ENCODE measurements at regions not wholly inside any gene's neighbourhood (a gene's known extent, or its start where the extent isn't known, plus 50 kb on each side); places are given as distances from the start of the nearest gene placed in this dataset.

DNA sequence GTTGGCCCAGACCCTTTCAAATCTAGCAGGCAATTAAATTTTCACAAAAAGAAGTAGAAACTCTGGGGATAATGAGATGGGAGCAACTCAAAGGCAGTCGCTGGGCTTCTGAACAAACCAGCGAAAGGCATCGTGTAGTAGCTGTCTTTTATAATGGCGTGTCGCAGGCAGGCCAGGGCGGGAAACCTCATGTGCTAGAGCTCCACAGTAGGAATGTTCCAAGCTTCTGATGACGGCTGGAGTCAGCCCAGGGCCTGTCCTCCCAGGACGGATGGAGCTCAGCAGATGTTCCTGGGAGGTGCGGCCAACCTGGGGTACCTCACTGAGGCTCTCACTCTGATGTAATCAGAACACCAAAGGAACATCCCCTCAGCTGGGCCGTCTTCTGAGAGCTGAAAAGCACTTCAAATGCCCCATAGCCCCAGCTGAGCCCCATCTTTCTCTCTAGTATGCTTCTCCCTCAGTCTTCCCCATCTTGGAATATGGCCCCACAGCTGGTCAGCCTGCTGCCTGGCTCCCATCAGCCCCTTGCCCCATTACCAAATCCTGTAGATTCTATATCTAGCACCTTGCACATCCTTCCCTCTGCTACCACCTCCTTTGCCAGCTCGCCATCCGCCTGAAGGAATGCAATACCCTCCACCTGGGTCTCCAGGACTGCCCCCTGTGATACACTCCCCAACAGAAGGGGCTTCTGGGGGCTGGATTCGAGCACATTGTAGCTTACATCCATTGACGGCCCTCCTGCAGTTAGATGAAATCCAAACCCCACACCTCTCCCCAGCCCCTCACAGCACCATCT lies 54.9 kb upstream of the ATP2B2 start:
- no peak overlapping the region for H3K4me3 ChIP-seq
- H3K27ac ChIP-seq, result no peak overlapping the region
- 79 to 85% methylated on average over 10 to 14 of the region's 14 CpGs for WGBS, 2 donors
- ATAC-seq (ENCODE audit: low FRiP score in 2 of 2) (no peak), DNase-seq (no peak)
- H3K4me1 ChIP-seq, result no peaks in the 10 kb centered on the region
- TF ChIP-seq, protein P1, sequence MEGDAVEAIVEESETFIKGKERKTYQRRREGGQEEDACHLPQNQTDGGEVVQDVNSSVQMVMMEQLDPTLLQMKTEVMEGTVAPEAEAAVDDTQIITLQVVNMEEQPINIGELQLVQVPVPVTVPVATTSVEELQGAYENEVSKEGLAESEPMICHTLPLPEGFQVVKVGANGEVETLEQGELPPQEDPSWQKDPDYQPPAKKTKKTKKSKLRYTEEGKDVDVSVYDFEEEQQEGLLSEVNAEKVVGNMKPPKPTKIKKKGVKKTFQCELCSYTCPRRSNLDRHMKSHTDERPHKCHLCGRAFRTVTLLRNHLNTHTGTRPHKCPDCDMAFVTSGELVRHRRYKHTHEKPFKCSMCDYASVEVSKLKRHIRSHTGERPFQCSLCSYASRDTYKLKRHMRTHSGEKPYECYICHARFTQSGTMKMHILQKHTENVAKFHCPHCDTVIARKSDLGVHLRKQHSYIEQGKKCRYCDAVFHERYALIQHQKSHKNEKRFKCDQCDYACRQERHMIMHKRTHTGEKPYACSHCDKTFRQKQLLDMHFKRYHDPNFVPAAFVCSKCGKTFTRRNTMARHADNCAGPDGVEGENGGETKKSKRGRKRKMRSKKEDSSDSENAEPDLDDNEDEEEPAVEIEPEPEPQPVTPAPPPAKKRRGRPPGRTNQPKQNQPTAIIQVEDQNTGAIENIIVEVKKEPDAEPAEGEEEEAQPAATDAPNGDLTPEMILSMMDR (IDR thresholded peaks at IDR 0.05), result no peak
- TF ChIP-seq POLR2A (IDR thresholded peaks at IDR 0.05) (no peak), POLR2AphosphoS5 (IDR thresholded peaks at IDR 0.05) (no peak), EP300 (IDR thresholded peaks at IDR 0.05) (no peak)
- no peaks in the 10 kb centered on the region for H3K36me3 ChIP-seq
- H3K27me3 ChIP-seq, result no peaks in the 10 kb centered on the region
- H3K9me3 ChIP-seq, result no peaks in the 10 kb centered on the region

DNA sequence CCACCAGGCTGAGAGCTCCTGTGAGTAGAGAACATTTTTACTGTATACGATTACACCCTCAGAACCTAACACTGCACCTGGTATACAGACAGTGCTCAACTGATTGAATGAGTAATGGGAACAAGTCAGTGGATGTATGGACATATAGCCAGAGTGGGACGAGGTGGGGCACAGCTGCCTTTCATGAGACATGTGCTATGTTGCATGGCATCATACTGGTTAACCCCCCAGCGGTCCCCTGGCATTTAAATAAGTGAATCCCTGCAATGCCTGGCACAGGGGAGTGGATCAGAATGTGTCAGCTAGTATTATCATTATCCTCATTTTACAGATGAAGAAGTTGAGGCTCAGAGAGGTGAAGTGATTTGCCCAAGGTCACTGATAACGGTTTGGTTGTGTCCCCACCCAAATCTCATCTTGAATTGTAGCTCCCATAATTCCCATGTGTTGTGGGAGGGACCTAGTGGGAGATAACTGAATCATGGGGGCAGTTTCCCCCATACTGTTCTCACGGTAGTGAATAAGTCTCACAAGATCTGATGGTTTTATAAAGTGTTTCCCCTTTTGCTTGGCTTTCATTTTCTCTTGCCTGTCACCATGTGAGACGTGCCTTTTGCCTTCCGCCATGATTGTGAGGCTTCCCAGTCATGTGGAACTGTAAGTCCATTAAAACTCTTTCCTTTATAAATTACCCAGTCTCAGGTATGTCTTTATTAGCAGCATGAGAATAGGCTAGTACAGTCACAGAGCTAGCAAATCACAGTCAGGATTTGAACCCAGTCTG lies 56.0 kb upstream of the ATP2B2 start:
- Histone ChIP-seq H3K27me3 (no peaks in the 10 kb centered on the region), H3K4me1 (no peaks in the 10 kb centered on the region), H3K9me3 (no peaks in the 10 kb centered on the region), H3K4me3 (no peak overlapping the region), H3K36me3 (no peaks in the 10 kb centered on the region), H3K27ac (no peak overlapping the region)
- ATAC-seq (ENCODE audit: low FRiP score in 2 of 2) (no peak), DNase-seq (no peak)
- 72 to 75% methylated on average over 7 of the region's 7 CpGs for WGBS, 2 donors
- TF ChIP-seq, protein P1 (IDR thresholded peaks at IDR 0.05), result no peak
- no peak for TF ChIP-seq POLR2AphosphoS5 (IDR thresholded peaks at IDR 0.05)
- TF ChIP-seq POLR2A (IDR thresholded peaks at IDR 0.05), result no peak
- TF ChIP-seq EP300 (IDR thresholded peaks at IDR 0.05), result no peak

DNA sequence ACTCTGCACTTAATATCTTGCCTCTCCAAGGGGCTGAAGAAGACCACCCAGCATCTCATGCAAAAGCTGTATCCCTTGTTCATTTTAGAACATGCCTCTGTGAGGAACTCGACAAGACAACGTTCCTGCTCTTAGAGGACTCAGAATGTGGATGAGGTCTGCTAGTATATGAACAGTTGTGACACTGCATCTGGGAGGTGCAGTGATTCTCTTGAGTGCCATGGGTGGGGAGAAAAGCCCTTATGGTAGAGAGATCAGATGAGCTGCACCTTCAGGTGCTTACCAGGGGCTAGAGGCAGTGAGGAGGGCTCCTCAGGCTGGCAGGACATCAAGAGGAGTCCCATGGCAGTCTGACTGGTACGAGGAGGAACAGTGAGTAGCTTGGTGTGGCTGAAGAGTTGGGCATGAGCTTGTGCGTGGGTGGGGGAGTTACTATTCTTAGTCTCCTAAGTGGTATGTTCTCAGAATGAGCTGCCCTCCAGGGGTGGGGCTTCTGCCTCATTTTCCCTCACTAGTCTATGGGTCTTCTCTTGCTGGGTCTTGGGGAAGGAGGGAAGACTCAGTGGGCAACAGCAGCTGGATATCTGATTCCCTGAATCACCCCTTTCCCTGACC lies 56.7 kb upstream of the ATP2B2 start:
- 75 to 76% methylated on average over 4 of the region's 4 CpGs for WGBS, 2 donors

DNA sequence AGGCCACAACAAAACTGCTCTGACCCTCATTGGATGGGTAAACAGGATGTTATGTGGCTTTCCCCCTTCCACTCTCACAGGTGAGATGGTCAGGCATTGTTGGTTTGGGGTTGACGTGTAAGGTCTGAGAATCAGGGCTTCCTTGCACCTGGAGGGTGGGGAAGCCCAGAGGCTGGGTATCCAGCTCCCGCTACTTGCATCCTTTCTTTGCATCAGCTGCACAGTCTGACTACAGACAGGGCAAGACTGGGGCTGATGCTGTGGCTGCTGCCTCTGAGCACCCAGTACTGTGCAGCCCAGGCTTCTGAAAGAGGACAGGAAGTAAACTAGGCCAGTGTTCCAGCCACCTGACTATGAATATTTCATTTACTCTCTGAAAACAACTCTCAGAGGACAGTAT lies 58.0 kb upstream of the ATP2B2 start:
- no peaks in the 10 kb centered on the region for H3K9me3 ChIP-seq
- no peaks in the 10 kb centered on the region for H3K36me3 ChIP-seq
- H3K4me1 ChIP-seq, result no peaks in the 10 kb centered on the region
- H3K4me3 ChIP-seq, result no peak overlapping the region
- no peak for TF ChIP-seq POLR2AphosphoS5 (IDR thresholded peaks at IDR 0.05)
- no peak for TF ChIP-seq POLR2A (IDR thresholded peaks at IDR 0.05)
- no peak for TF ChIP-seq EP300 (IDR thresholded peaks at IDR 0.05)
- TF ChIP-seq, protein P1 (IDR thresholded peaks at IDR 0.05), result no peak
- no peak overlapping the region for H3K27ac ChIP-seq
- ATAC-seq (ENCODE audit: low FRiP score in 2 of 2), result no peak
- no peak for DNase-seq
- H3K27me3 ChIP-seq, result no peaks in the 10 kb centered on the region
- 75 to 78% methylated on average over 2 of the region's 2 CpGs for WGBS, 2 donors

More for the DNA sequence above, 56.7 kb upstream of the ATP2B2 start:
- Histone ChIP-seq H3K27me3 (no peaks in the 10 kb centered on the region), H3K27ac (no peak overlapping the region), H3K9me3 (no peaks in the 10 kb centered on the region), H3K4me3 (no peak overlapping the region), H3K36me3 (no peaks in the 10 kb centered on the region), H3K4me1 (no peaks in the 10 kb centered on the region)
- ATAC-seq (ENCODE audit: low FRiP score in 2 of 2) (no peak), DNase-seq (no peak)
- TF ChIP-seq, protein P1 (IDR thresholded peaks at IDR 0.05), result no peak
- no peak for TF ChIP-seq EP300 (IDR thresholded peaks at IDR 0.05)
- TF ChIP-seq POLR2A (IDR thresholded peaks at IDR 0.05), result no peak
- no peak for TF ChIP-seq POLR2AphosphoS5 (IDR thresholded peaks at IDR 0.05)
